MM.1S (cell line): ENCODE measurements at regions not wholly inside any gene's neighbourhood (a gene's known extent, or its start where the extent isn't known, plus 50 kb on each side); places are given as distances from the start of the nearest gene placed in this dataset.

Experiments used
- DNase-seq: peaks from one replicate; pipeline ENCODE4 v3.0.0-alpha.2; 2015
- H2AFZ ChIP-seq: fragments of 300-600 bp; sonication (generic); 2 replicates; pipeline ENCODE4 v1.6.0; 2016; ENCODE audit warnings: antibody characterized with exemption, low read length
- H3F3A ChIP-seq: fragments of 300-600 bp; sonication (generic); 2 replicates; pipeline ENCODE4 v1.6.1; 2016; ENCODE audit warnings: mild to moderate bottlenecking, antibody characterized with exemption, low read length, moderate library complexity, mixed read lengths; ENCODE audit not compliant: insufficient read depth
- H3K27ac ChIP-seq: fragments of 300-600 bp; sonication (generic); 2 replicates; pipeline ENCODE4 v1.5.1; 2016; ENCODE audit warnings: mild to moderate bottlenecking, low read length
- H3K27me3 ChIP-seq: fragments of 300-600 bp; sonication (generic); replicated peaks from 2 replicates; pipeline ENCODE4 v1.6.0; 2016; ENCODE audit warnings: low read length; ENCODE audit not compliant: insufficient read depth
- H3K36me3 ChIP-seq: fragments of 300-600 bp; sonication (generic); replicated peaks from 2 replicates; pipeline ENCODE4 v1.6.1; 2016; ENCODE audit warnings: mild to moderate bottlenecking, low read length, mixed read lengths; ENCODE audit not compliant: insufficient read depth
- H3K4me1 ChIP-seq: fragments of 300-600 bp; sonication (generic); 2 replicates; pipeline ENCODE4 v1.6.1; 2016; ENCODE audit warnings: low read length, mixed read lengths
- H3K4me2 ChIP-seq: fragments of 300-600 bp; sonication (generic); 2 replicates; pipeline ENCODE4 v1.6.0; 2016; ENCODE audit warnings: low read depth, low read length
- H3K4me3 ChIP-seq: fragments of 300-600 bp; sonication (generic); 2 replicates; pipeline ENCODE4 v1.5.1; 2016; ENCODE audit warnings: low read length, mixed read lengths
- H3K79me2 ChIP-seq: fragments of 300-600 bp; sonication (generic); 2 replicates; pipeline ENCODE4 v1.6.1; 2016; ENCODE audit warnings: mixed run types, low read length, mixed read lengths
- H3K9ac ChIP-seq: fragments of 300-600 bp; sonication (generic); 2 replicates; pipeline ENCODE4 v1.6.1; 2016; ENCODE audit warnings: low read length, mixed read lengths
- H3K9me2 ChIP-seq: fragments of 300-600 bp; sonication (generic); replicated peaks from 2 replicates; pipeline ENCODE4 v1.6.1; 2016; ENCODE audit warnings: mild to moderate bottlenecking, low read length, mixed read lengths; ENCODE audit not compliant: insufficient read depth
- H3K9me3 ChIP-seq: fragments of 300-600 bp; sonication (generic); replicated peaks from 2 replicates; pipeline ENCODE4 v1.6.1; 2016; ENCODE audit warnings: mild to moderate bottlenecking, low read length, mixed read lengths; ENCODE audit not compliant: insufficient read depth
- H4K20me1 ChIP-seq: fragments of 300-600 bp; sonication (generic); 2 replicates; pipeline ENCODE4 v1.6.1; 2016; ENCODE audit warnings: mild to moderate bottlenecking, low read length, moderate library complexity, mixed read lengths; ENCODE audit not compliant: insufficient read depth
- EZH2 ChIP-seq: fragments of 300-600 bp; sonication (generic); optimal IDR thresholded peaks from 2 replicates; pipeline ENCODE3; 2017; ENCODE audit warnings: low read depth, mild to moderate bottlenecking, antibody characterized with exemption, low read length, mixed read lengths
- EZH2phosphoT487 ChIP-seq: fragments of 300-600 bp; sonication (generic); IDR thresholded peaks from 2 replicates; pipeline ENCODE4 v1.6.1; 2018; ENCODE audit warnings: antibody characterized with exemption, low read length
- TF ChIP-seq, protein P1 (sequence below): fragments of 300-600 bp; sonication (generic); IDR thresholded peaks from 2 replicates; pipeline ENCODE4 v1.5.1; 2016; ENCODE audit warnings: antibody characterized with exemption, low read length, mixed read lengths

DNA sequence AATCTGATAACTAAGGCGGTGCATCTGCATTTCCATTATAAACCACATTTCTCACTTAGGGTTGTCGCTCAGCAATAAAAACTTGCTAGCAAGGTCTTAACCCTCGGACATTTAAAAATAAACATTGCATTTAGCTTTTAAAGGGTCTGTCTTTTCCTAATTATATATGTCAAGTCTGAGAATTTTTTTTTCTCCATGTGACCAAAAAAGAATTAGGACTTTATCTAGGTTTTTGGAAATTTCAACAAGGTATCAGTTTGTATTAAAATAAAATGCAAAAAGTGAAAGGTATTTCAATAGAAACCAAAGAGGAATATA is 198.1 kb downstream of the FOXA2 start:
- no peaks in the 10 kb centered on the region for H3K27me3 ChIP-seq
- H4K20me1 ChIP-seq: no peaks in the 10 kb centered on the region
- peaks cover 20% of the 10 kb centered on the region for H3K4me1 ChIP-seq
- H2AFZ ChIP-seq: no peak overlapping the region
- H3K9ac ChIP-seq: no peak overlapping the region
- no peak for DNase-seq
- no peaks in the 10 kb centered on the region for H3K9me2 ChIP-seq
- H3K79me2 ChIP-seq: no peaks in the 10 kb centered on the region
- no peak overlapping the region for H3K4me3 ChIP-seq
- no peak overlapping the region for H3K4me2 ChIP-seq
- H3K27ac ChIP-seq: no peak overlapping the region
- H3K36me3 ChIP-seq: no peaks in the 10 kb centered on the region
- no peaks in the 10 kb centered on the region for H3K9me3 ChIP-seq
- TF ChIP-seq, protein P1, sequence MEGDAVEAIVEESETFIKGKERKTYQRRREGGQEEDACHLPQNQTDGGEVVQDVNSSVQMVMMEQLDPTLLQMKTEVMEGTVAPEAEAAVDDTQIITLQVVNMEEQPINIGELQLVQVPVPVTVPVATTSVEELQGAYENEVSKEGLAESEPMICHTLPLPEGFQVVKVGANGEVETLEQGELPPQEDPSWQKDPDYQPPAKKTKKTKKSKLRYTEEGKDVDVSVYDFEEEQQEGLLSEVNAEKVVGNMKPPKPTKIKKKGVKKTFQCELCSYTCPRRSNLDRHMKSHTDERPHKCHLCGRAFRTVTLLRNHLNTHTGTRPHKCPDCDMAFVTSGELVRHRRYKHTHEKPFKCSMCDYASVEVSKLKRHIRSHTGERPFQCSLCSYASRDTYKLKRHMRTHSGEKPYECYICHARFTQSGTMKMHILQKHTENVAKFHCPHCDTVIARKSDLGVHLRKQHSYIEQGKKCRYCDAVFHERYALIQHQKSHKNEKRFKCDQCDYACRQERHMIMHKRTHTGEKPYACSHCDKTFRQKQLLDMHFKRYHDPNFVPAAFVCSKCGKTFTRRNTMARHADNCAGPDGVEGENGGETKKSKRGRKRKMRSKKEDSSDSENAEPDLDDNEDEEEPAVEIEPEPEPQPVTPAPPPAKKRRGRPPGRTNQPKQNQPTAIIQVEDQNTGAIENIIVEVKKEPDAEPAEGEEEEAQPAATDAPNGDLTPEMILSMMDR: no peak
- TF ChIP-seq EZH2phosphoT487 (no peak), EZH2 (no peak)
- 0 out of 2 replicates have a peak, but pooled peaks cover 5% of the 10 kb centered on the region for H3F3A ChIP-seq

GRCh38 chr20:22385602-22386305 is 198.6 kb downstream of the FOXA2 start:
- no peak overlapping the region for H2AFZ ChIP-seq
- no peaks in the 10 kb centered on the region for H3K27me3 ChIP-seq
- peaks cover 20% of the 10 kb centered on the region for H3K4me1 ChIP-seq
- no peaks in the 10 kb centered on the region for H3K9me3 ChIP-seq
- no peaks in the 10 kb centered on the region for H3K9me2 ChIP-seq
- H3K9ac ChIP-seq: no peak overlapping the region
- no peak overlapping the region for H3K4me3 ChIP-seq
- no peaks in the 10 kb centered on the region for H3K36me3 ChIP-seq
- TF ChIP-seq, protein P1: peak; percentile 8; the same call in 1 of the 2 replicates
- TF ChIP-seq EZH2: no peak
- 0 out of 2 replicates have a peak, but pooled peaks cover 5% of the 10 kb centered on the region for H3F3A ChIP-seq
- H3K79me2 ChIP-seq: no peaks in the 10 kb centered on the region
- no peak overlapping the region for H3K4me2 ChIP-seq
- no peak for DNase-seq
- H4K20me1 ChIP-seq: no peaks in the 10 kb centered on the region
- H3K27ac ChIP-seq: no peak overlapping the region

DNA sequence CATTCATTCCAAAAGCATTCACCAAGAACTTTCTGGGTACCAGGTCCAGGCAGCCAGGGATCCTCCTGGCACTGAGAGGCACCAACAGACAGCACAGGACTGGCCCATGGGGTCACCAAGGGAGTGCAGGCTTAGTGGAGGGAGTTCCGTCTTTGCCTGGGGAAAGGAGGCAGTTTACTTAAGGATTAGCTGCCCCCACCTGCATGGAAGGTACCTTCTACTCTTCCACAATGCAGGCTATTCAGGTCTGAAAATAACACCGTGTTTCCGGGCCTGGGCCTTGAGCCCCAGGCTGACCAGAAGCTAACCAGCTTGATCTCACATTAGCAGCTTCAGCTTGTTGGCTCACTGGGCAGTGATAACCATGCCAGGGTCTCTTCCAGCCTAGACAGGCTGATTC is 199.4 kb downstream of the FOXA2 start:
- Histone ChIP-seq H3K9me3 (no peaks in the 10 kb centered on the region), H3K9me2 (no peaks in the 10 kb centered on the region), H3K9ac (no peak overlapping the region), H3K4me2 (no peak overlapping the region), H3K4me1 (peaks cover 20% of the 10 kb centered on the region), H3K36me3 (no peaks in the 10 kb centered on the region), H3K4me3 (no peak overlapping the region), H4K20me1 (no peaks in the 10 kb centered on the region), H3K79me2 (no peaks in the 10 kb centered on the region), H3K27ac (no peak overlapping the region), H3K27me3 (no peaks in the 10 kb centered on the region), H2AFZ (no peak overlapping the region), H3F3A (0 out of 2 replicates have a peak, but pooled peaks cover 5% of the 10 kb centered on the region)
- TF ChIP-seq EZH2phosphoT487 (no peak), EZH2 (no peak)
- TF ChIP-seq, protein P1: no peak
- DNase-seq: no peak
